ENCODE measurements at regions not wholly inside any gene's neighbourhood (a gene's known extent, or its start where the extent isn't known, plus 50 kb on each side); places are given as distances from the start of the nearest gene placed in this dataset.

DNA sequence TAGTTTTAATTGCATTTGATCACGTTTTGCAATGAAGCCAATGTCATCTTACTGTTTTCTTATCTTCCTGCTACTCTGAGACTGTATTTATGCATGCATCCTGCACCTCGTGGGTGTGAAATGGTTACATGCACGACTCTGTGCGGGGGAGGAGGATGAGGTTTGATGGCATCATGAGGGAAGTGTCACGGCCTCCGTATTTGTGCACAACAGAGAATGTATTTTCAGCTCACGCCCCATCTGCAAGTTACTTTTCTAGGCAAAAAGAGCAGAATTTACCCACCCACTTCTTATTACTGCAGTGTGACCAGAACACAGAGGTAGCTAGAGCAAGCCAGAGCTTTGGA lies 145.1 kb downstream of the TDRD15 start:
- Histone ChIP-seq H3K9me3 (ENCODE audit: control insufficient read depth, low read length) (no peaks in the 10 kb centered on the region), H3K4me3 (ENCODE audit: low read length in 2 of 2) (no peak overlapping the region), H3K27me3 (ENCODE audit: control insufficient read depth in 1 of 2, insufficient read depth in 2 of 2, low read length in 1 of 2) (no peaks in the 10 kb centered on the region), H3K27ac (ENCODE audit: low read depth in 1 of 2, low read length in 2 of 2) (no peak overlapping the region), H3K36me3 (ENCODE audit: control insufficient read depth in 1 of 2, insufficient read depth in 2 of 2, low read length in 1 of 2) (peaks cover 0 to 2% of the 10 kb centered on the region in 2 donors), H3K4me1 (ENCODE audit: control insufficient read depth in 1 of 2, insufficient read depth in 2 of 2, low read length in 2 of 2) (no peaks in the 10 kb centered on the region)
- DNase-seq: no peak
- no peak for ATAC-seq (ENCODE audit: low FRiP score)
- WGBS, 2 donors: 74 to 84% methylated on average over 7 of the region's 7 CpGs
- intact Hi-C loops (cut with DNase I): no loop called here

DNA sequence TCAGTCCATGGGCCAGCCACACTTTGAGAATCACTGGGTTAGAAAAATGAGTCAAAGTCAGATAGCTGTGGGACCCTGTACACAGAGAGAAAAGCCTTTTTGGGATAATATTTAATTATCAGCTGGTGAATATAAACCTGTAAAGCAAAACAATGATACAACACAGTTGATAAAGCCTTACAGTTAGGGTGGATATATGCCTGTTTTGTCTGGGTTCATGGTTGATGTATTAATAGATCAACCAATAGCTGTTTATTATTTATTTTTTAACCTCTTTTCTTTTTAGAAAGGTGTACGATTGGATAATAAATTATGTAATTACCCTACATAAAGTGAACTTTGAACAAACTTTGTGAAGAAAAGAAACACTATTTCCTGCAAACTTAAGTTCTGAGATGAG lies 145.6 kb downstream of the TDRD15 start:
- Histone ChIP-seq H3K36me3 (ENCODE audit: control insufficient read depth in 1 of 2, insufficient read depth in 2 of 2, low read length in 1 of 2) (peaks cover 0 to 2% of the 10 kb centered on the region in 2 donors), H3K4me1 (ENCODE audit: control insufficient read depth in 1 of 2, insufficient read depth in 2 of 2, low read length in 2 of 2) (no peaks in the 10 kb centered on the region), H3K9me3 (ENCODE audit: control insufficient read depth, low read length) (no peaks in the 10 kb centered on the region), H3K27ac (ENCODE audit: low read depth in 1 of 2, low read length in 2 of 2) (no peak overlapping the region), H3K27me3 (ENCODE audit: control insufficient read depth in 1 of 2, insufficient read depth in 2 of 2, low read length in 1 of 2) (no peaks in the 10 kb centered on the region), H3K4me3 (ENCODE audit: low read length in 2 of 2) (no peak overlapping the region)
- 75 to 90% methylated on average over 1 of the region's 1 CpG for WGBS, 2 donors
- ATAC-seq (ENCODE audit: low FRiP score) (no peak), DNase-seq (no peak)
- intact Hi-C loops (cut with DNase I): no loop called here

DNA sequence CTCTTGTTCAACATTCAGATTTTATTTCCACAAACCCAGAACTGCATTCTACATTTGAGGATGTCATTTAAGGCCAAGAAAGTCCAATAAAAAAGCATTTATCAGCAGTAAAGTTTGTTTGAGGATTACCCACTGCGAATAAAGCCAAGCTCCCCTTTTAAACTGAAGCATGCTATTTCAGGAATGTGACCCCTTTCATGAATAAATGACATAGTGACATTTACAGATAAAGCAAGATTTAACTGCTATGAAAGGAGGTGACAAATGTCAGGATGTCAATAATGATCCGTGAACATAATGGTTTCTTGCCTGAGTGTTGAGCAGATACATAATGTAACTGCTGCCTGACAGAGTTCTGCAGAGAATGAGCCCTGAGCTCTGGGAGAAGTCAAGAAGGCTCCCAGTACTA lies 146.3 kb downstream of the TDRD15 start:
- H3K4me1 ChIP-seq (ENCODE audit: control insufficient read depth in 1 of 2, insufficient read depth in 2 of 2, low read length in 2 of 2): no peaks in the 10 kb centered on the region
- no peaks in the 10 kb centered on the region for H3K9me3 ChIP-seq (ENCODE audit: control insufficient read depth, low read length)
- H3K36me3 ChIP-seq (ENCODE audit: control insufficient read depth in 1 of 2, insufficient read depth in 2 of 2, low read length in 1 of 2): no peaks in the 10 kb centered on the region
- H3K27ac ChIP-seq (ENCODE audit: low read depth in 1 of 2, low read length in 2 of 2): no peak overlapping the region
- DNase-seq (no peak), ATAC-seq (ENCODE audit: low FRiP score) (no peak)
- intact Hi-C loops (cut with DNase I): no loop called here
- WGBS, 2 donors: 30 to 37% methylated on average over 2 of the region's 2 CpGs
- no peak overlapping the region for H3K4me3 ChIP-seq (ENCODE audit: low read length in 2 of 2)
- no peaks in the 10 kb centered on the region for H3K27me3 ChIP-seq (ENCODE audit: control insufficient read depth in 1 of 2, insufficient read depth in 2 of 2, low read length in 1 of 2)

DNA sequence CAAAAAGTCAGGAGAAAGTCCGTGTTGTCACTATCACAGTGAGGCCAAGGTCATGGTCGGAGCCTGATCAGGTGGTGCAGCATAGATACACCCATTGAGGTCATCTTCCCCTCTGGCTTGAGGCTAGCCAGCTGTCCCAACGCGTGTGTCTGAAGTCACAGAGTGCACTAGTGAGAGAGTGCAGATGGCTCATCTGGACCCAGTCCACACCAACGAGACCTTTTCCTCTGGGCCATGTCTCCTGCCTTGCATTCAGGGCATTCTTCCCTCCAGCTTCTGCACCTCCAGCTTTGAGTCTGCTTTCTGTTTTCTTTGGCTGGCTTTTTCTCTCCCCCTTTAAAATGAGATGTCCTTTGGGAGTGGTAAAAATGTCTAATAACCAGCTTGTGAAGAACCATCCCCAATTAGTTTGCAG lies 146.9 kb downstream of the TDRD15 start:
- H3K9me3 ChIP-seq (ENCODE audit: control insufficient read depth, low read length): no peaks in the 10 kb centered on the region
- intact Hi-C loops (cut with DNase I): no loop called here
- 34 to 37% methylated on average over 5 of the region's 5 CpGs for WGBS, 2 donors
- H3K27ac ChIP-seq (ENCODE audit: low read depth in 1 of 2, low read length in 2 of 2): no peak overlapping the region
- ATAC-seq (ENCODE audit: low FRiP score): no peak
- DNase-seq: no peak
- no peaks in the 10 kb centered on the region for H3K4me1 ChIP-seq (ENCODE audit: control insufficient read depth in 1 of 2, insufficient read depth in 2 of 2, low read length in 2 of 2)
- no peaks in the 10 kb centered on the region for H3K36me3 ChIP-seq (ENCODE audit: control insufficient read depth in 1 of 2, insufficient read depth in 2 of 2, low read length in 1 of 2)
- no peaks in the 10 kb centered on the region for H3K27me3 ChIP-seq (ENCODE audit: control insufficient read depth in 1 of 2, insufficient read depth in 2 of 2, low read length in 1 of 2)
- H3K4me3 ChIP-seq (ENCODE audit: low read length in 2 of 2): no peak overlapping the region

DNA sequence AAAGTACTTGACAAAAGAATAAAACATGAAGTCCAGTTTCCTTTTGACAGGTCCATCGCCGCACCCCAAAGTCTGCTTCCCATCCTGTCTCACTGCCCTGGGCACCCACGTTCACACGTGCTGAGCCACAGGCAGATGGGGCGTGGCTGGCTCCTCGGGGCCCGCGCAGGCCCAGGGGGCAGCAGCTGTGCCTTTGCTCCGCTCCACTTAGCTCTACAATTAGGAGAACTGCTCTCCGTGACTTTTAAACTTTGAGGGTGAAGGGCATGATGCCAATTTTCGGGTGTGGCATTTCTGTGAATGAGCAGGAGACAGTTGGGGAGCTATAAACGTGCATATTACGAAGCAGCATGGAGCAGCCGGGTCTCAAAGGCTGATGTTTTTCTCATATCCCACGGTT lies 152.4 kb downstream of the TDRD15 start:
- Histone ChIP-seq H3K4me1 (ENCODE audit: control insufficient read depth in 1 of 2, insufficient read depth in 2 of 2, low read length in 2 of 2) (no peaks in the 10 kb centered on the region), H3K4me3 (ENCODE audit: low read length in 2 of 2) (no peak overlapping the region), H3K36me3 (ENCODE audit: control insufficient read depth in 1 of 2, insufficient read depth in 2 of 2, low read length in 1 of 2) (no peaks in the 10 kb centered on the region), H3K27ac (ENCODE audit: low read depth in 1 of 2, low read length in 2 of 2) (no peak overlapping the region), H3K9me3 (ENCODE audit: control insufficient read depth, low read length) (no peaks in the 10 kb centered on the region), H3K27me3 (ENCODE audit: control insufficient read depth in 1 of 2, insufficient read depth in 2 of 2, low read length in 1 of 2) (no peaks in the 10 kb centered on the region)
- WGBS, 2 donors: 84% methylated on average over 15 of the region's 15 CpGs
- DNase-seq: no peak
- intact Hi-C loops (cut with DNase I): no loop called here
- no peak for ATAC-seq (ENCODE audit: low FRiP score)

DNA sequence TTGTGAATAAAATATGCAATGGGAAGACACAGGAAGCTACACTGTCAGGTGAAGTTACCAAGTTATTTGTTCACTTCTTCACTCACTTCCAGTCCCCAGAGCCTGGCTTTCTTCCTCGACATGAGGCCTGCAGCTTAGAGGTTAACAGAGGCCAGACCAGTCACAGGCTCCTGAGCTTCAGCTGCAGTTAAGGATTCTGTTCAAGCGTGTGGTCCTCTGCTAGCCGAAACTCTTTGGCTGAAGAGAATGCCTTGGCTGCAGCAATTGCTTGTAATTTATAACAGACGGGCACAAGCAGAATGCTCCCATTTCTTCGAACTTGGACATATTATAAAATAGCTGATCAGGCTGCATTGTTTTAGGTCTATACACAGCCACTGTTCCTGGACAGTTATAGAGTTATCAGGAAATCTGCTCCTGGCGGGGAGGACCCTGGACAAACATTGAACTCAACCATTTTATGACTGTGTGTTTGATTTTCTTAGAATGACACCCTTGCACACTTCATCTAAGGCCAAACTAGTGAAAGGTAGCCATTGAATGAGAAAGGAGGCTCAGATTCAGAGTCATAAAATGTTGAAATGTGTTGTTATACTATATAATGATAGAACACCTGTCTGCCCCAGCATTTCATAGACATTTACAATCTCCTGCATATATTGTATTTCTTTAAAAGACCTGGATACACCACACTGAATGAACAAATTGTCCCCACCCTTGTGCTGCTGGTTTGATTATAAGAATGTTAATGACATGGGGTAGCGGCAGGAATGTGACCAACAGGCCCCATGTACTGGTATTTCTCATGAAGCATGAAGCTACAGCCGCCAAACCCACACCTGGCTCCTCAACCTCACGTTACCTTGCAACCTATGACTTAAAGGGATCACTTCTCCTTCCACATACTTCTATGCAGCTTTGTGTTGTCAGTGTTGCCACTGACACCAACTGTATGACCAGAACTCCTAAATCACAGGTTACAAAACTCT lies 153.6 kb downstream of the TDRD15 start:
- WGBS, 2 donors: 43 to 44% methylated on average over 9 of the region's 9 CpGs
- DNase-seq (no peak), ATAC-seq (ENCODE audit: low FRiP score) (no peak)

DNA sequence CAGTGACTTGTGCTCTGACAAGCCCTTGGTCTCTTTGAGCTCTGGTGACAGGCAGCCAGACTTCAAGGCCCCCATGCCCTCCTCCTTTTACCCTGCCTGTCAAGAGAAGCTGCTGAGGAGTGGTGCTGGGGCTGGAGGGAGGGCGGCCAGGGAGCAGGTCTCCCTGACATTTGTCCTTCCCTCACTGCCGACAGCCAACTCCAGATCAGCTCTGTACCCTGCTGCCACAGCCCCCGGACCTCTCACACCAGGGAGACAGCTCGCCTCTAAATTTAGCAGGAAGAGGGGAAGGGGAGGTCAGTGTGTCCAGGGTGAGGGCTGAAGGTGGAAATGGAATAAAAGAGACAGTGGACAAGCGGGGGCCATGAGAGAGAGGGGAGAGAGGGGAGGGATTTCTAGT lies 155.8 kb downstream of the TDRD15 start:
- H3K4me3 ChIP-seq (ENCODE audit: low read length in 2 of 2): no peak overlapping the region
- intact Hi-C loops (cut with DNase I): no loop called here
- no peak for ATAC-seq (ENCODE audit: low FRiP score)

More for the DNA sequence above, 153.6 kb downstream of the TDRD15 start:
- H3K4me3 ChIP-seq (ENCODE audit: low read length in 2 of 2): no peak overlapping the region
- H3K9me3 ChIP-seq (ENCODE audit: control insufficient read depth, low read length): no peaks in the 10 kb centered on the region
- H3K27me3 ChIP-seq (ENCODE audit: control insufficient read depth in 1 of 2, insufficient read depth in 2 of 2, low read length in 1 of 2): no peaks in the 10 kb centered on the region
- no peaks in the 10 kb centered on the region for H3K36me3 ChIP-seq (ENCODE audit: control insufficient read depth in 1 of 2, insufficient read depth in 2 of 2, low read length in 1 of 2)
- intact Hi-C loops (cut with DNase I): no loop called here
- no peak overlapping the region for H3K27ac ChIP-seq (ENCODE audit: low read depth in 1 of 2, low read length in 2 of 2)
- peaks cover 0 to 3% of the 10 kb centered on the region in 2 donors for H3K4me1 ChIP-seq (ENCODE audit: control insufficient read depth in 1 of 2, insufficient read depth in 2 of 2, low read length in 2 of 2)

DNA sequence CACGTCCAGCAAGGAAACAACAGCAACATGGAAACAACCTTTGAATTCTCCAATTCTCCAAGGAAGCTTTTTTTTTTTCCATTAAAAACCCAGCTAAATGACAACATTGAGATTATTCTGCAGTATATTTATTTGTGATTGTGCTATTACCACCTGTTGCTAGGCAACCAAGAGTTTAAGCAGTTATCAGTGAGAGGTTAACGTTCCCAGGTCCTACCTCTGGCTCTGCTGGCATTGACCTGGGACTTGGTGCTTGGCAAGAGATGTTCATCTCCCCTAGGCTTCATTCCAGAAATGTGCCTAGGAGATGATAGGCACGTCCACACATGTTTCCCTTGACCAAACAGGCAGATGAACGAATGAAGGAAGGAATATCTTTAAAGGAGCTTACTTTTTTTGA lies 157.0 kb downstream of the TDRD15 start:
- no peaks in the 10 kb centered on the region for H3K36me3 ChIP-seq (ENCODE audit: control insufficient read depth in 1 of 2, insufficient read depth in 2 of 2, low read length in 1 of 2)
- DNase-seq: no peak
- H3K27me3 ChIP-seq (ENCODE audit: control insufficient read depth in 1 of 2, insufficient read depth in 2 of 2, low read length in 1 of 2): no peaks in the 10 kb centered on the region
- no peak overlapping the region for H3K27ac ChIP-seq (ENCODE audit: low read depth in 1 of 2, low read length in 2 of 2)
- WGBS, 2 donors: 15 to 22% methylated on average over 4 of the region's 4 CpGs
- peaks cover 0 to 3% of the 10 kb centered on the region in 2 donors for H3K4me1 ChIP-seq (ENCODE audit: control insufficient read depth in 1 of 2, insufficient read depth in 2 of 2, low read length in 2 of 2)
- ATAC-seq (ENCODE audit: low FRiP score): no peak
- no peak overlapping the region for H3K4me3 ChIP-seq (ENCODE audit: low read length in 2 of 2)
- no peaks in the 10 kb centered on the region for H3K9me3 ChIP-seq (ENCODE audit: control insufficient read depth, low read length)
- intact Hi-C loops (cut with DNase I): no loop called here

More for the DNA sequence above, 155.8 kb downstream of the TDRD15 start:
- no peak overlapping the region for H3K27ac ChIP-seq (ENCODE audit: low read depth in 1 of 2, low read length in 2 of 2)
- H3K36me3 ChIP-seq (ENCODE audit: control insufficient read depth in 1 of 2, insufficient read depth in 2 of 2, low read length in 1 of 2): no peaks in the 10 kb centered on the region
- peaks cover 0 to 3% of the 10 kb centered on the region in 2 donors for H3K4me1 ChIP-seq (ENCODE audit: control insufficient read depth in 1 of 2, insufficient read depth in 2 of 2, low read length in 2 of 2)
- no peaks in the 10 kb centered on the region for H3K9me3 ChIP-seq (ENCODE audit: control insufficient read depth, low read length)
- no peaks in the 10 kb centered on the region for H3K27me3 ChIP-seq (ENCODE audit: control insufficient read depth in 1 of 2, insufficient read depth in 2 of 2, low read length in 1 of 2)
- no peak for DNase-seq
- 65 to 69% methylated on average over 5 of the region's 5 CpGs for WGBS, 2 donors

DNA sequence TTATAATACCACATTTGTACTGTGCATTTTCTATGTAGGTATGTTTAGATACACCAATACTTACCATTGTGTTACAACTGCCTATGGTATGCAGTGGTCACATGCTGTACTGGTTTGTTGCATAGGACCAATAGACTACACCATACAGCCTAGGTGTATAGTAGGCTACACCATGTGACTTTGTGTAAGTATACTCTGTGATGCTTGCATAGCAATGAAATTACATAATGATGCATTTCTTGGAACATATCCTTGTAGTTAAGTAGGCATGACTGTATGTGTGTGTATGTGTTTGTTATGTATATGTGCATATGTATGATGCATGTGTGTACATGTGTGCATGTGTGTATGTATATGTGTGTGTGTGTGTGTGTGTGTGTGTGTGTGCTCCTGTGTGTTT lies 157.6 kb downstream of the TDRD15 start:
- Histone ChIP-seq H3K27ac (ENCODE audit: low read depth in 1 of 2, low read length in 2 of 2) (no peak overlapping the region), H3K4me3 (ENCODE audit: low read length in 2 of 2) (no peak overlapping the region), H3K36me3 (ENCODE audit: control insufficient read depth in 1 of 2, insufficient read depth in 2 of 2, low read length in 1 of 2) (no peaks in the 10 kb centered on the region), H3K9me3 (ENCODE audit: control insufficient read depth, low read length) (no peaks in the 10 kb centered on the region), H3K4me1 (ENCODE audit: control insufficient read depth in 1 of 2, insufficient read depth in 2 of 2, low read length in 2 of 2) (peaks cover 0 to 3% of the 10 kb centered on the region in 2 donors), H3K27me3 (ENCODE audit: control insufficient read depth in 1 of 2, insufficient read depth in 2 of 2, low read length in 1 of 2) (no peaks in the 10 kb centered on the region)
- DNase-seq: no peak
- ATAC-seq (ENCODE audit: low FRiP score): no peak
- intact Hi-C loops (cut with DNase I): no loop called here

Data from aorta (tissue), 5 donors.